SK-N-SH treated with all-trans-retinoic acid at 6 μM for 48 hours (cell line): ENCODE measurements at regions not wholly inside any gene's neighbourhood (a gene's known extent, or its start where the extent isn't known, plus 50 kb on each side); places are given as distances from the start of the nearest gene placed in this dataset.

ENCODE experiments used
- CSDC2 ChIP-seq: fragments of 250-450 bp; sonication (Bioruptor Pico); IDR thresholded peaks from 2 replicates; pipeline ENCODE4 v1.5.0; 2020; ENCODE audit warnings: mild to moderate bottlenecking, moderate library complexity
- GLIS3 ChIP-seq: fragments of 250-450 bp; sonication (Bioruptor Pico); IDR thresholded peaks from 2 replicates; pipeline ENCODE4 v1.5.0; 2020; ENCODE audit warnings: mild to moderate bottlenecking, moderate library complexity
- OSR1 ChIP-seq: fragments of 250-450 bp; sonication (Bioruptor Pico); IDR thresholded peaks from 2 replicates; pipeline ENCODE4 v1.8.0; 2022; ENCODE audit warnings: moderate library complexity, mild to moderate bottlenecking, inconsistent platforms
- PPARA ChIP-seq: fragments of 250-450 bp; sonication (Bioruptor Pico); IDR thresholded peaks from 2 replicates; pipeline ENCODE4 v1.5.0; 2020; ENCODE audit warnings: mild to moderate bottlenecking, borderline replicate concordance
- SNAI2 ChIP-seq: fragments of 250-450 bp; sonication (Bioruptor Pico); IDR thresholded peaks from 2 replicates; pipeline ENCODE4 v1.5.0; 2020; ENCODE audit warnings: mild to moderate bottlenecking, moderate library complexity
- TCF4 ChIP-seq: fragments of 250-450 bp; sonication (Bioruptor Pico); IDR thresholded peaks from 2 replicates; pipeline ENCODE4 v1.8.0; 2021; ENCODE audit warnings: mild to moderate bottlenecking, moderate library complexity, borderline replicate concordance
- TF ChIP-seq, protein P1 (sequence below): fragments of 250-450 bp; sonication (Bioruptor Pico); IDR thresholded peaks from 2 replicates; pipeline ENCODE4 v1.8.0; 2020; ENCODE audit warnings: mild to moderate bottlenecking, moderate library complexity, borderline replicate concordance
- TF ChIP-seq, protein P2 (sequence below): fragments of 250-450 bp; sonication (Bioruptor Pico); IDR thresholded peaks from 2 replicates; pipeline ENCODE4 v1.5.1; 2020; ENCODE audit warnings: low read depth, mild to moderate bottlenecking, moderate library complexity

DNA sequence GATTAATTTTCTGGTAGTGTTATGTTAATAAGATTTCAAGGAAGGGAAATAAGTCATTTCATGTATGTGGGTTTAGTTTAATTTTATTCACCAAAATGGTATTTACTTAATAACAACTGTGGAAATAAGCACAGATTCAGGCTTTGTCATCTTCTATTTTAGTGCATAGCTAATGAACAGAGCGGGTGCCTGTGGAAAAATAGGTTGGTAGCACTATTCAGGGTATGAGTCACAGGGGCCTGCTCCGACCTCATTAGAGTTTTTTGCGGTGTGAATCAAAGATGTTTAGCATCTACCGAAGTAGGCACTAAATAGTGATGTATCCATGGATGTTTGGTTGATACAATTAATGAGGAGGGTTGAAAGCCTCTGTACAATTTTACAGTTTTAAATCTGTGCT is 78.2 kb downstream of the FAT3 start:
- TF ChIP-seq, protein P1, sequence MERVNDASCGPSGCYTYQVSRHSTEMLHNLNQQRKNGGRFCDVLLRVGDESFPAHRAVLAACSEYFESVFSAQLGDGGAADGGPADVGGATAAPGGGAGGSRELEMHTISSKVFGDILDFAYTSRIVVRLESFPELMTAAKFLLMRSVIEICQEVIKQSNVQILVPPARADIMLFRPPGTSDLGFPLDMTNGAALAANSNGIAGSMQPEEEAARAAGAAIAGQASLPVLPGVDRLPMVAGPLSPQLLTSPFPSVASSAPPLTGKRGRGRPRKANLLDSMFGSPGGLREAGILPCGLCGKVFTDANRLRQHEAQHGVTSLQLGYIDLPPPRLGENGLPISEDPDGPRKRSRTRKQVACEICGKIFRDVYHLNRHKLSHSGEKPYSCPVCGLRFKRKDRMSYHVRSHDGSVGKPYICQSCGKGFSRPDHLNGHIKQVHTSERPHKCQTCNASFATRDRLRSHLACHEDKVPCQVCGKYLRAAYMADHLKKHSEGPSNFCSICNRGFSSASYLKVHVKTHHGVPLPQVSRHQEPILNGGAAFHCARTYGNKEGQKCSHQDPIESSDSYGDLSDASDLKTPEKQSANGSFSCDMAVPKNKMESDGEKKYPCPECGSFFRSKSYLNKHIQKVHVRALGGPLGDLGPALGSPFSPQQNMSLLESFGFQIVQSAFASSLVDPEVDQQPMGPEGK = no peak
- TF ChIP-seq SNAI2 (CRISPR knock-in tag) = no peak
- TF ChIP-seq PPARA (CRISPR knock-in tag) = no peak
- TF ChIP-seq, protein P2, sequence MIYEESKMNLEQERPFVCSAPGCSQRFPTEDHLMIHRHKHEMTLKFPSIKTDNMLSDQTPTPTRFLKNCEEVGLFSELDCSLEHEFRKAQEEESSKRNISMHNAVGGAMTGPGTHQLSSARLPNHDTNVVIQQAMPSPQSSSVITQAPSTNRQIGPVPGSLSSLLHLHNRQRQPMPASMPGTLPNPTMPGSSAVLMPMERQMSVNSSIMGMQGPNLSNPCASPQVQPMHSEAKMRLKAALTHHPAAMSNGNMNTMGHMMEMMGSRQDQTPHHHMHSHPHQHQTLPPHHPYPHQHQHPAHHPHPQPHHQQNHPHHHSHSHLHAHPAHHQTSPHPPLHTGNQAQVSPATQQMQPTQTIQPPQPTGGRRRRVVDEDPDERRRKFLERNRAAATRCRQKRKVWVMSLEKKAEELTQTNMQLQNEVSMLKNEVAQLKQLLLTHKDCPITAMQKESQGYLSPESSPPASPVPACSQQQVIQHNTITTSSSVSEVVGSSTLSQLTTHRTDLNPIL = no peak
- TF ChIP-seq TCF4 (CRISPR knock-in tag) = no peak
- no peak for TF ChIP-seq GLIS3 (CRISPR knock-in tag)
- no peak for TF ChIP-seq OSR1
- no peak for TF ChIP-seq CSDC2
